ENCODE measurements at regions not wholly inside any gene's neighbourhood (a gene's known extent, or its start where the extent isn't known, plus 50 kb on each side); places are given as distances from the start of the nearest gene placed in this dataset.

GRCh38 chr17:77284023-77284617 lies 143.4 kb downstream of the SEC14L1 start (continued):
- no peak for TF ChIP-seq TAF7 (optimal IDR thresholded peaks at IDR 0.05; ENCODE audit: borderline replicate concordance, low read depth, low read length)
